H9 (cell line): ENCODE measurements at regions not wholly inside any gene's neighbourhood (a gene's known extent, or its start where the extent isn't known, plus 50 kb on each side); places are given as distances from the start of the nearest gene placed in this dataset.

Experiments used
- DNase-seq: peaks from one replicate; pipeline ENCODE4 v3.0.0-alpha.2; 2017
- H2AFZ ChIP-seq: one replicate; pipeline ENCODE4 v1.6.1; 2013; ENCODE audit warnings: mild to moderate bottlenecking, low read length, control low read depth, moderate library complexity
- H2AK5ac ChIP-seq: 2 replicates; pipeline ENCODE4 v1.6.1; 2013; ENCODE audit warnings: low read length, control low read depth, mixed read lengths; ENCODE audit not compliant: insufficient read length
- H2BK120ac ChIP-seq: one replicate; pipeline ENCODE4 v1.6.1; 2013; ENCODE audit warnings: low read depth, mild to moderate bottlenecking, low read length, control low read depth, inconsistent platforms; ENCODE audit not compliant: poor library complexity, severe bottlenecking
- H2BK12ac ChIP-seq: 2 replicates; pipeline ENCODE4 v1.6.1; 2013; ENCODE audit warnings: low read length, control low read depth, mixed read lengths, low read depth; ENCODE audit not compliant: insufficient read length
- H2BK15ac ChIP-seq: 2 replicates; pipeline ENCODE4 v1.6.1; 2013; ENCODE audit warnings: low read depth, low read length, control low read depth
- H2BK20ac ChIP-seq: one replicate; pipeline ENCODE4 v1.6.1; 2013; ENCODE audit warnings: low read depth, mild to moderate bottlenecking, low read length, control low read depth, inconsistent platforms; ENCODE audit not compliant: poor library complexity, severe bottlenecking
- H2BK5ac ChIP-seq: 2 replicates; pipeline ENCODE4 v1.6.1; 2013; ENCODE audit warnings: low read length, control low read depth, mixed read lengths; ENCODE audit not compliant: insufficient read length
- H3K14ac ChIP-seq: 2 replicates; pipeline ENCODE4 v1.6.1; 2013; ENCODE audit warnings: low read length, control low read depth; ENCODE audit not compliant: insufficient read depth
- H3K18ac ChIP-seq: 2 replicates; pipeline ENCODE4 v1.6.1; 2013; ENCODE audit warnings: low read depth, mild to moderate bottlenecking, mixed read lengths, low read length, control low read depth; ENCODE audit not compliant: insufficient read length
- H3K23ac ChIP-seq: 2 replicates; pipeline ENCODE4 v1.6.1; 2013; ENCODE audit warnings: low read length, control low read depth, mixed read lengths, low read depth; ENCODE audit not compliant: insufficient read length
- H3K23me2 ChIP-seq: 2 replicates; pipeline ENCODE4 v1.6.1; 2013; ENCODE audit warnings: low read depth, mild to moderate bottlenecking, mixed read lengths, low read length, control low read depth; ENCODE audit not compliant: insufficient read length, poor library complexity, severe bottlenecking
- H3K27ac ChIP-seq: 2 replicates; pipeline ENCODE4 v1.5.1; 2013; ENCODE audit warnings: low read length, control low read depth, mixed read lengths, low read depth; ENCODE audit not compliant: insufficient read length
- H3K27me3 ChIP-seq: 2 replicates; pipeline ENCODE4 v1.6.1; 2013; ENCODE audit warnings: low read length, control low read depth, inconsistent platforms; ENCODE audit not compliant: insufficient read depth
- H3K4ac ChIP-seq: 2 replicates; pipeline ENCODE4 v1.6.1; 2013; ENCODE audit warnings: low read depth, mild to moderate bottlenecking, control low read depth, inconsistent platforms, low read length, moderate library complexity
- H3K4me1 ChIP-seq: 2 replicates; pipeline ENCODE4 v1.6.1; 2013; ENCODE audit warnings: low read length, control low read depth, inconsistent platforms; ENCODE audit not compliant: insufficient read depth
- H3K4me2 ChIP-seq: 2 replicates; pipeline ENCODE4 v1.6.1; 2013; ENCODE audit warnings: low read length, control low read depth, mixed read lengths; ENCODE audit not compliant: insufficient read length, insufficient read depth
- H3K56ac ChIP-seq: 2 replicates; pipeline ENCODE4 v1.6.1; 2013; ENCODE audit warnings: low read depth, mild to moderate bottlenecking, mixed read lengths, low read length, control low read depth; ENCODE audit not compliant: insufficient read length
- H3K79me1 ChIP-seq: 2 replicates; pipeline ENCODE4 v1.6.1; 2013; ENCODE audit warnings: low read depth, mild to moderate bottlenecking, moderate library complexity, low read length, control low read depth, inconsistent platforms; ENCODE audit not compliant: insufficient read depth, poor library complexity, severe bottlenecking
- H3K79me2 ChIP-seq: 2 replicates; pipeline ENCODE4 v1.6.1; 2013; ENCODE audit warnings: low read length, control low read depth, inconsistent platforms; ENCODE audit not compliant: insufficient read depth
- H3K9ac ChIP-seq: 2 replicates; pipeline ENCODE4 v1.6.1; 2013; ENCODE audit warnings: low read length, control low read depth, mixed read lengths; ENCODE audit not compliant: insufficient read length; ENCODE audit errors: extremely low read depth
- H3K9me3 ChIP-seq: one replicate; pipeline ENCODE4 v1.6.1; 2013; ENCODE audit warnings: low read depth, low read length, inconsistent platforms; ENCODE audit not compliant: control insufficient read depth
- H3T11ph ChIP-seq: one replicate; pipeline ENCODE4 v1.6.1; 2013; ENCODE audit warnings: mild to moderate bottlenecking, low read length, control low read depth, inconsistent platforms
- H4K20me1 ChIP-seq: one replicate; pipeline ENCODE4 v1.6.1; 2013; ENCODE audit not compliant: control insufficient read depth, insufficient read length, insufficient read depth
- H4K5ac ChIP-seq: 2 replicates; pipeline ENCODE4 v1.6.1; 2013; ENCODE audit warnings: low read depth, mild to moderate bottlenecking, mixed read lengths, low read length, control low read depth; ENCODE audit not compliant: insufficient read length
- H4K8ac ChIP-seq: replicated peaks from 2 replicates; pipeline ENCODE4 v1.6.1; 2013; ENCODE audit warnings: low read length, control low read depth, mixed read lengths, low read depth; ENCODE audit not compliant: insufficient read length
- H4K91ac ChIP-seq: 2 replicates; pipeline ENCODE4 v1.6.1; 2013; ENCODE audit warnings: low read depth, mild to moderate bottlenecking, moderate library complexity, mixed read lengths, low read length, control low read depth; ENCODE audit not compliant: insufficient read length
- H3K27ac Mint-ChIP-seq, 3 experiments: 2 replicates in 2 of 3; 3 replicates in 1 of 3; pipeline ENCODE4 v1.8.0; 2020 to 2021; ENCODE audit warnings: mixed read lengths in 3 of 3, mild to moderate bottlenecking in 1 of 3, moderate library complexity in 1 of 3
- H3K27me3 Mint-ChIP-seq: 2 replicates; pipeline ENCODE4 v1.8.0; 2021; ENCODE audit warnings: low read depth, mild to moderate bottlenecking, moderate library complexity, mixed read lengths
- H3K36me3 Mint-ChIP-seq, 3 experiments: 2 replicates in 2 of 3; 3 replicates in 1 of 3; pipeline ENCODE4 v1.8.0; 2020 to 2021; ENCODE audit warnings: low read depth in 3 of 3, mixed read lengths in 3 of 3; ENCODE audit not compliant: insufficient read depth in 1 of 3
- H3K4me1 Mint-ChIP-seq, 2 experiments: 2 replicates each; pipeline ENCODE4 v1.8.0; 2020; ENCODE audit warnings: mixed read lengths in 2 of 2
- H3K4me3 Mint-ChIP-seq, 2 experiments: 2 replicates in 1 of 2; 3 replicates in 1 of 2; pipeline ENCODE4 v1.8.0; 2020 to 2021; ENCODE audit warnings: mild to moderate bottlenecking in 2 of 2, mixed read lengths in 2 of 2, moderate library complexity in 1 of 2
- H3K9me3 Mint-ChIP-seq, 2 experiments: 2 replicates in 1 of 2; 3 replicates in 1 of 2; pipeline ENCODE4 v1.8.0; 2020; ENCODE audit warnings: mild to moderate bottlenecking in 2 of 2, mixed read lengths in 2 of 2, moderate library complexity in 1 of 2
- CTCF ChIP-seq: fragments of 200-600 bp; sonication (generic); conservative IDR thresholded peaks from 3 replicates; pipeline ENCODE4 v1.8.0; 2021; ENCODE audit warnings: antibody characterized with exemption, mild to moderate bottlenecking
- WGBS: extraction: QIAGEN DNeasy Blood & Tissue Kit; methylation state at CpG from one replicate; pipeline ENCODE4 v1.1.7; 2013; ENCODE audit warnings: missing lambda C conversion rate, low lambda C conversion rate, mixed read lengths; ENCODE audit not compliant: insufficient read length; ENCODE audit errors: extremely low coverage; 5-methylcytosine and 5-hydroxymethylcytosine counted together

GRCh38 chr9:24738421-24738961 is 192.8 kb upstream of the IZUMO3 start:
- no peak overlapping the region for H2BK12ac ChIP-seq
- no peaks in the 10 kb centered on the region for H4K20me1 ChIP-seq
- Mint-ChIP-seq H3K36me3 (peaks cover 7 to 21% (median 9%) of the 10 kb centered on the region in 3 experiments; a peak in 6 of 7 replicates), H3K4me3 (no peak overlapping the region), H3K9me3 (peaks cover 9 to 15% of the 10 kb centered on the region in 2 experiments; a peak in 4 of 5 replicates), H3K27ac (no peak overlapping the region), H3K27me3 (no peaks in the 10 kb centered on the region), H3K4me1 (no peaks in the 10 kb centered on the region)
- H3K4me2 ChIP-seq, result no peak overlapping the region
- no peak overlapping the region for H2BK120ac ChIP-seq
- no peak overlapping the region for H3K23ac ChIP-seq
- no peak overlapping the region for H3T11ph ChIP-seq
- no peak overlapping the region for H4K5ac ChIP-seq
- no peak overlapping the region for H3K56ac ChIP-seq
- DNase-seq, result no peak
- H3K79me2 ChIP-seq, result no peaks in the 10 kb centered on the region
- H2BK20ac ChIP-seq, result no peak overlapping the region
- no peaks in the 10 kb centered on the region for H3K4me1 ChIP-seq
- H2BK15ac ChIP-seq, result no peak overlapping the region
- H3K18ac ChIP-seq, result no peak overlapping the region
- peaks cover 8% of the 10 kb centered on the region for H3K9me3 ChIP-seq
- WGBS, result no CpG with 5 or more reads among the region's 29 CpGs
- H3K27me3 ChIP-seq, result no peaks in the 10 kb centered on the region
- H3K9ac ChIP-seq, result no peak overlapping the region
- H2BK5ac ChIP-seq, result no peak overlapping the region
- H2AFZ ChIP-seq, result no peak overlapping the region
- no peak overlapping the region for H2AK5ac ChIP-seq
- H3K23me2 ChIP-seq, result no peaks in the 10 kb centered on the region
- no peak overlapping the region for H3K14ac ChIP-seq
- H4K91ac ChIP-seq, result no peak overlapping the region
- H3K27ac ChIP-seq, result no peak overlapping the region
- H4K8ac ChIP-seq, result no peak overlapping the region
- H3K79me1 ChIP-seq, result no peaks in the 10 kb centered on the region
- no peak overlapping the region for H3K4ac ChIP-seq
- TF ChIP-seq CTCF, result no peak
